Upper lobe of left lung (tissue), 6 donors: ENCODE measurements at regions not wholly inside any gene's neighbourhood (a gene's known extent, or its start where the extent isn't known, plus 50 kb on each side); places are given as distances from the start of the nearest gene placed in this dataset.

Source experiments
- ATAC-seq, 2 donors: fragments of 200-7000 bp; cut with Tn5 transposase; one replicate each; pipeline ENCODE4 v1.9.1; 2022; ENCODE audit warnings: mild to moderate bottlenecking in 2 of 2, moderate library complexity in 2 of 2; ENCODE audit not compliant: low FRiP score in 2 of 2
- DNase-seq, 2 donors: peaks; one replicate each; pipeline ENCODE4 v3.0.0-alpha.2; 2019 to 2020
- H3K27ac ChIP-seq, 4 donors: fragments of 200-600 bp; sonication (generic); one replicate each; pipeline ENCODE4 v1.5.1; 2016 to 2019
- H3K27me3 ChIP-seq, 4 donors: fragments of 200-600 bp; sonication (generic); one replicate each; pipeline ENCODE4 v1.5.1; 2017 to 2019
- H3K36me3 ChIP-seq, 4 donors: fragments of 200-600 bp; sonication (generic); one replicate each; pipeline ENCODE4 v1.5.1; 2016 to 2019
- H3K4me1 ChIP-seq, 4 donors: fragments of 200-600 bp; sonication (generic); one replicate each; pipeline ENCODE4 v1.5.1; 2018 to 2019
- H3K4me3 ChIP-seq, 4 donors: fragments of 200-600 bp; sonication (generic); one replicate each; pipeline ENCODE4 v1.5.1; 2017 to 2019; ENCODE audit warnings: mild to moderate bottlenecking in 2 of 4, moderate library complexity in 1 of 4
- H3K9me3 ChIP-seq, 4 donors: fragments of 200-600 bp; sonication (generic); one replicate each; pipeline ENCODE4 v1.5.1; 2018 to 2019
- CTCF ChIP-seq, 6 experiments: fragments of 450-650 bp in 4 of 6; fragments of 200-600 bp in 2 of 6; sonication (generic) in 2 of 6; IDR thresholded peaks; one replicate each; pipeline ENCODE4 v1.5.1; 2016 to 2019; ENCODE audit warnings: antibody characterized with exemption in 6 of 6
- EP300 ChIP-seq, 4 donors: sonication (generic); formaldehyde crosslinking; IDR thresholded peaks; one replicate each; pipeline ENCODE4 v1.5.1; 2017; ENCODE audit warnings: antibody characterized with exemption in 4 of 4, control low read depth in 2 of 4
- POLR2A ChIP-seq, 4 donors: fragments of 450-650 bp; IDR thresholded peaks; one replicate each; pipeline ENCODE4 v1.5.1; 2016 to 2017; ENCODE audit warnings: antibody characterized with exemption in 4 of 4, mild to moderate bottlenecking in 2 of 4
- POLR2AphosphoS5 ChIP-seq, 2 donors: sonication (generic); formaldehyde crosslinking; IDR thresholded peaks; one replicate each; pipeline ENCODE4 v1.5.1; 2017; ENCODE audit warnings: antibody characterized with exemption in 2 of 2
- WGBS, 2 donors: methylation state at CpG; one replicate each; pipeline ENCODE4 v1.1.5; 2017 to 2018; 5-methylcytosine and 5-hydroxymethylcytosine counted together
- donor health status: DM: no; HTN: no; CAD: no; lungs with moderate emphysema.
- donor health status: DM: no; HTN: yes; CAD: no; lungs with severe emphysema.

DNA sequence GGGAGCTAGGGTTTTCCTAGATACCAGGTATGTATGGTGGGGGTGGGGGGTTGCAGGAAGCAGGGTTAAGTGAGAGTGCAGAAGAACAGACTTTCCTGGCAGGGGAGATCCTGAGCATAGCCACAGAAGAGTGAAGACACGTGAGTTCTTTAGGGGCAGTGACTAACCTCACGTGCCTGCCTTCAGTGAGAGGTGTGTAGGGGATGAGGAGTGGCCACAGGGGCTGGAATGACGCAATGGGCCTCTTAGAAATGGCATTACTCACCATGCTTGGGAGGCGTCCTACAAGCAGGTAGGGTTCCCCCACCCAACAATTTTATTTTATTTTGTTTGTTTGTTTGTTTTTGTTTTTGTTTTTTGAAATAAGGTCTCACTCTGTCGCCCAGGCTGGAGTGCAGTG, 698.6 kb upstream of the NRP1 start:
- 86 to 90% methylated on average over 5 of the region's 5 CpGs for WGBS, 2 donors
- TF ChIP-seq EP300 (IDR thresholded peaks at IDR 0.05) (no peak), POLR2AphosphoS5 (IDR thresholded peaks at IDR 0.05) (no peak), POLR2A (IDR thresholded peaks at IDR 0.05) (no peak), CTCF (IDR thresholded peaks at IDR 0.05) (no peak)
- H3K9me3 ChIP-seq = peaks cover 0 to 4% (median 0%) of the 10 kb centered on the region in 4 donors
- no peak for DNase-seq
- H3K27ac ChIP-seq = no peak overlapping the region
- no peaks in the 10 kb centered on the region for H3K4me1 ChIP-seq
- H3K36me3 ChIP-seq = no peaks in the 10 kb centered on the region
- no peak for ATAC-seq
- H3K4me3 ChIP-seq = no peak overlapping the region
- no peaks in the 10 kb centered on the region for H3K27me3 ChIP-seq

DNA sequence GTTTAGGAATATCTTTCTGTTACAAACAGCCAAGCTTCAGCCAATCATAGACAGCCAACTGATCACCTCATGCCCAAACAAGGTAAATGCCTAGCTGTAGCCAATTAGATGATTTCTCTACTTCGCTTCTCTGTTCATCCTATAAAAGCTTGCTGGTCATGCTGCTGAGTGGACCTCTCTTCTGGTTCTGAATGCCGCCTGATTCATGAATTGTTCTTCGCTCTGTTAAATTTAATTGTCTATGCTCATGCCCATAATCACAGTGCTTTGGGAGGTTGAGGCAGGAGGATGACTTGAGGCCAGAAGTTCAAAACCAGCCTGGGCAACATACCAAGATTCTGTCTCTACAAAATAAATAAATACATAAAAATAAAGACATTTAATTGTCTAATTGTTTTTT, 698.1 kb upstream of the NRP1 start:
- H3K27ac ChIP-seq = no peak overlapping the region
- peaks cover 0 to 4% (median 0%) of the 10 kb centered on the region in 4 donors for H3K9me3 ChIP-seq
- no peak for ATAC-seq
- no peak for DNase-seq
- TF ChIP-seq CTCF (IDR thresholded peaks at IDR 0.05) = no peak
- no peaks in the 10 kb centered on the region for H3K27me3 ChIP-seq
- no peak overlapping the region for H3K4me3 ChIP-seq
- no peaks in the 10 kb centered on the region for H3K36me3 ChIP-seq
- WGBS, 2 donors = 96 to 97% methylated on average over 3 of the region's 3 CpGs
- no peaks in the 10 kb centered on the region for H3K4me1 ChIP-seq

GRCh38 chr10:34031400-34031799, 696.9 kb upstream of the NRP1 start:
- Histone ChIP-seq H3K27ac (no peak overlapping the region), H3K4me1 (no peaks in the 10 kb centered on the region), H3K27me3 (no peaks in the 10 kb centered on the region), H3K9me3 (peaks cover 0 to 4% (median 0%) of the 10 kb centered on the region in 4 donors), H3K36me3 (no peaks in the 10 kb centered on the region), H3K4me3 (no peak overlapping the region)
- TF ChIP-seq CTCF (IDR thresholded peaks at IDR 0.05) (no peak), POLR2AphosphoS5 (IDR thresholded peaks at IDR 0.05) (peak in 1 of 2 donors; percentile 42)
- WGBS, 2 donors = 51 to 58% methylated on average over 3 of the region's 3 CpGs
- DNase-seq (peak in 1 of 2 donors; percentile 44), ATAC-seq (peak in 1 of 2 donors; percentile 84)

GRCh38 chr10:34029455-34029854, 695.0 kb upstream of the NRP1 start:
- H3K36me3 ChIP-seq = no peaks in the 10 kb centered on the region
- no peaks in the 10 kb centered on the region for H3K4me1 ChIP-seq
- no peak overlapping the region for H3K27ac ChIP-seq
- H3K4me3 ChIP-seq = no peak overlapping the region
- ATAC-seq (no peak), DNase-seq (peak in 1 of 2 donors; percentile 36)
- no peaks in the 10 kb centered on the region for H3K27me3 ChIP-seq
- TF ChIP-seq CTCF (IDR thresholded peaks at IDR 0.05) = no peak
- no peak for TF ChIP-seq EP300 (IDR thresholded peaks at IDR 0.05)
- TF ChIP-seq POLR2A (IDR thresholded peaks at IDR 0.05) = no peak
- no peak for TF ChIP-seq POLR2AphosphoS5 (IDR thresholded peaks at IDR 0.05)
- 85 to 91% methylated on average over 10 of the region's 10 CpGs for WGBS, 2 donors
- no peaks in the 10 kb centered on the region for H3K9me3 ChIP-seq

GRCh38 chr10:34028936-34029335, 694.5 kb upstream of the NRP1 start:
- peak in 1 of 2 donors; percentile 2 for DNase-seq
- Histone ChIP-seq H3K4me3 (no peak overlapping the region), H3K9me3 (no peaks in the 10 kb centered on the region), H3K27me3 (no peaks in the 10 kb centered on the region), H3K4me1 (no peaks in the 10 kb centered on the region), H3K36me3 (no peaks in the 10 kb centered on the region), H3K27ac (no peak overlapping the region)
- no peak for TF ChIP-seq POLR2A (IDR thresholded peaks at IDR 0.05)
- TF ChIP-seq POLR2AphosphoS5 (IDR thresholded peaks at IDR 0.05) = no peak
- TF ChIP-seq EP300 (IDR thresholded peaks at IDR 0.05) = no peak
- no peak for TF ChIP-seq CTCF (IDR thresholded peaks at IDR 0.05)
- 80 to 87% methylated on average over 3 of the region's 3 CpGs for WGBS, 2 donors
- ATAC-seq = no peak
